ENCODE measurements at regions not wholly inside any gene's neighbourhood (a gene's known extent, or its start where the extent isn't known, plus 50 kb on each side); places are given as distances from the start of the nearest gene placed in this dataset.

GRCh38 chr7:155869784-155870076 is 57.5 kb upstream of the SHH start:
- H3K4me2 ChIP-seq (ENCODE audit: unreplicated experiment), result no peak overlapping the region
- H3K27ac ChIP-seq, result no peak overlapping the region
- no peaks in the 10 kb centered on the region for H3K27me3 ChIP-seq (replicated peaks; ENCODE audit: insufficient read depth)
- H3K4me3 ChIP-seq, result no peak overlapping the region
- no peak for DNase-seq
- H4K20me1 ChIP-seq (ENCODE audit: insufficient read depth), result no peaks in the 10 kb centered on the region
- no peaks in the 10 kb centered on the region for H3K79me2 ChIP-seq (ENCODE audit: insufficient read depth)
- no peaks in the 10 kb centered on the region for H3K36me3 ChIP-seq (ENCODE audit: low read depth)
- in situ Hi-C loops (cut with MboI), result no loop called here
- H2AFZ ChIP-seq, result no peak overlapping the region
- H3K9me3 ChIP-seq (ENCODE audit: low read depth), result no peaks in the 10 kb centered on the region
- no peaks in the 10 kb centered on the region for H3F3A ChIP-seq (ENCODE audit: insufficient read depth)
- H3K9ac ChIP-seq, result no peak overlapping the region
- TF ChIP-seq EZH2phosphoT487 (IDR thresholded peaks at IDR 0.05; ENCODE audit: insufficient read depth, low read depth), result no peak
- no peak for TF ChIP-seq EZH2 (IDR thresholded peaks at IDR 0.05; ENCODE audit: insufficient read depth, poor library complexity, severe bottlenecking)
- no peaks in the 10 kb centered on the region for H3K4me1 ChIP-seq (ENCODE audit: insufficient read depth)
- WGBS, 2 experiments (ENCODE audit: low coverage in 1 of 2, low lambda C conversion rate in 2 of 2, missing lambda C conversion rate in 2 of 2), result 37 to 41% methylated on average over 13 of the region's 13 CpGs
- H3K9me2 ChIP-seq (ENCODE audit: insufficient read depth), result no peaks in the 10 kb centered on the region

DNA sequence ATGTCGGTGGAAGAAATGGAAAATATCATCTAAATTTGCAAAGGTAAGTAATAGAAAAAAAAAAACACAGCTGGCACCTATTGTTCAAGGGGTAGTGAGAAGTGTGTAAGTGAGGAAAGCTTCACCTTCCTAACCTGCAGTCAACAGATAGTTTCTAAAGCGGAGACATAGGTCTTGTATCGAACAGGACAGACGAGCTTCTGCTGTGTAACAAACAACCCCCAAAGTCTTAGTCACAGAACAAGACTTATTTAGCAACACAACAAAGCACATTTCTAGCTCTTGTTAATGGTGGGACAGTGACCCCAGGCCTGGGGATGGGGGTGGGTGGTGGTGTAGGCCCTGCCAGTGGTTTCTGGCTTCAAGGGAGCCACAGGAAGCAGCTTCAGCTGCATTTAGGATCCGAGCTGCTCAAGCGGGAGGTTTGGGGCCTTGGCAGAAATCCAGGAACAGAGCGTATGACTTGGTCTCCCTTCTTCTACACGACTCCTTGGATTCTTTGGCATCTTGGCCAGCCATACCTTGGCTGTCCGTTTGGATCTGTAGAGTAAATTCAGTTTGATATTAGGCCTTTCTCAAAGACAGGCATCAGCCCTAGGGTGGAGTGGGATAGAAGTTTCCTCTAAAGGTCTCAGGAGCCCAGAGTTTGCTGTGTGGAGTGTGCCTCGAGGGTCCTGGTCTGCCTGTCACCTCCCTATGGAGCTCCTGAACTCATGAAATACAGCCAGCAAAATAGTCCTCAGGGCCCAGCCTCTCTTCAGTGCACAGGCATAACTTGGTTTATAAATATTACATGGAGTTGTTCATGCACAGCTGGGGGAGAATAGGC is 56.9 kb upstream of the SHH start:
- H3K79me2 ChIP-seq (ENCODE audit: insufficient read depth), result no peaks in the 10 kb centered on the region
- H3K4me1 ChIP-seq (ENCODE audit: insufficient read depth), result no peaks in the 10 kb centered on the region
- in situ Hi-C loops (cut with MboI), result no loop called here
- H3K27ac ChIP-seq, result no peak overlapping the region
- H3K9ac ChIP-seq, result no peak overlapping the region
- 36 to 38% methylated on average over 10 of the region's 10 CpGs for WGBS, 2 experiments (ENCODE audit: low coverage in 1 of 2, low lambda C conversion rate in 2 of 2, missing lambda C conversion rate in 2 of 2)
- no peaks in the 10 kb centered on the region for H3K9me3 ChIP-seq (ENCODE audit: low read depth)
- H3F3A ChIP-seq (ENCODE audit: insufficient read depth), result no peaks in the 10 kb centered on the region
- no peaks in the 10 kb centered on the region for H3K36me3 ChIP-seq (ENCODE audit: low read depth)
- TF ChIP-seq EZH2phosphoT487 (IDR thresholded peaks at IDR 0.05; ENCODE audit: insufficient read depth, low read depth) (no peak), EZH2 (IDR thresholded peaks at IDR 0.05; ENCODE audit: insufficient read depth, poor library complexity, severe bottlenecking) (no peak)
- no peaks in the 10 kb centered on the region for H3K9me2 ChIP-seq (ENCODE audit: insufficient read depth)
- H2AFZ ChIP-seq, result no peak overlapping the region
- H4K20me1 ChIP-seq (ENCODE audit: insufficient read depth), result no peaks in the 10 kb centered on the region
- no peak overlapping the region for H3K4me2 ChIP-seq (ENCODE audit: unreplicated experiment)
- no peak overlapping the region for H3K4me3 ChIP-seq
- H3K27me3 ChIP-seq (replicated peaks; ENCODE audit: insufficient read depth), result no peaks in the 10 kb centered on the region
- DNase-seq, result no peak

DNA sequence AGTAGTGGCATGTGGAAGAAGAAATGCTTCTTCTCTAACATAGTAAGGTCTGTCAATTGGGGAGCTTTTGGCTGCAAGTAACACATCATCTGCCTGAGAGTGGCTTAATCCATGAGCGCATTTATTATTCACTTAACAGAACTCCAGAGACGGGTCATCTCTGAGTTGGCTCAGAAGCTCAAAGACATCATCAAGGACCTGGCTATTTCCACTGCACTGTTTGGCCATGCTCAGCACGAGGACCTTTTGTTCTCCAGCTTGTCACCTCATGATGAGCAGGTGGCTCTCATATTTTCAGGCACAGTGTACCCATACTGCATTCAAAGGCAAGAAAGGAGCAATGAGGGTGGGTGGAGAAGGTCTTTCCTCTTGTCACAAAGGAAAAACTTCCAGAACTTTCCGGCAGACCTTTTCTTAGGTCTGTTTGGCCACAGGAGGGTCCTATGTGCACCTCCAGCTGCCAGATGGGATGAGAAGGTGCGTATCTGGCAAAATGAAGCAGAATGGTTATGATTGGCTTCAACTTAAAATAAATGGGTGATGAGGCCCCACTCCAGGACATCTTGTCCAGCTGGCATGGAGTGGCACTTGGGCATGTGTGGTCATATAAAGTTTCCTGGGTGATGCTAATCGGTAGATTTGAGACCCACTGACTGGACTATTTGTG is 55.6 kb upstream of the SHH start:
- Histone ChIP-seq H3F3A (ENCODE audit: insufficient read depth) (no peaks in the 10 kb centered on the region), H2AFZ (no peak overlapping the region), H3K9me3 (ENCODE audit: low read depth) (no peaks in the 10 kb centered on the region), H3K4me3 (no peak overlapping the region), H4K20me1 (ENCODE audit: insufficient read depth) (no peaks in the 10 kb centered on the region), H3K9me2 (ENCODE audit: insufficient read depth) (no peaks in the 10 kb centered on the region), H3K27me3 (replicated peaks; ENCODE audit: insufficient read depth) (no peaks in the 10 kb centered on the region), H3K79me2 (ENCODE audit: insufficient read depth) (no peaks in the 10 kb centered on the region), H3K27ac (no peak overlapping the region), H3K4me1 (ENCODE audit: insufficient read depth) (no peaks in the 10 kb centered on the region), H3K4me2 (ENCODE audit: unreplicated experiment) (no peak overlapping the region), H3K9ac (no peak overlapping the region), H3K36me3 (ENCODE audit: low read depth) (no peaks in the 10 kb centered on the region)
- no peak for DNase-seq
- in situ Hi-C loops (cut with MboI), result no loop called here
- no peak for TF ChIP-seq EZH2phosphoT487 (IDR thresholded peaks at IDR 0.05; ENCODE audit: insufficient read depth, low read depth)
- no peak for TF ChIP-seq EZH2 (IDR thresholded peaks at IDR 0.05; ENCODE audit: insufficient read depth, poor library complexity, severe bottlenecking)
- 18 to 20% methylated on average over 6 of the region's 6 CpGs for WGBS, 2 experiments (ENCODE audit: low coverage in 1 of 2, low lambda C conversion rate in 2 of 2, missing lambda C conversion rate in 2 of 2)

DNA sequence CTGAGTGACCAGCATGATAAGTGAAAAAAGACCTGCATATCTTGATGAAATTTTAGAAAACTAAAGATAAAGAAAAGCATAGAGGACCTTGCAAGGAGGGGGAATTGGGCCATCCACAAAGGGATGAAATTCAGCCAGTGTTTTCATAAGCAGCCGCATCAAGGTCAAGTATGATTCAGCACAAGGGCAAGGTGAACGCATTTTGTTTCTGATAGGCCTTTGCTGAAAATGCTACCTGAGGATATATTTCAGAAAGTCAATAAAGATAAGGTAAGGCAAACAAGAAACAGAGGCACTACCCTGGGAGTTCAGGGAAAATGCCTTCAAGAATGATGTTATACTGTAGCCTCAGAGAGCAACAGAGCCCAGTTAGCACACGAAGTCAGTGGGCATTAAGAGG is 55.0 kb upstream of the SHH start:
- no peaks in the 10 kb centered on the region for H4K20me1 ChIP-seq (ENCODE audit: insufficient read depth)
- H3F3A ChIP-seq (ENCODE audit: insufficient read depth), result no peaks in the 10 kb centered on the region
- no peaks in the 10 kb centered on the region for H3K79me2 ChIP-seq (ENCODE audit: insufficient read depth)
- no peaks in the 10 kb centered on the region for H3K9me2 ChIP-seq (ENCODE audit: insufficient read depth)
- no peaks in the 10 kb centered on the region for H3K9me3 ChIP-seq (ENCODE audit: low read depth)
- no peaks in the 10 kb centered on the region for H3K4me1 ChIP-seq (ENCODE audit: insufficient read depth)
- H3K27me3 ChIP-seq (replicated peaks; ENCODE audit: insufficient read depth), result no peaks in the 10 kb centered on the region
- no peak overlapping the region for H3K9ac ChIP-seq
- H3K4me2 ChIP-seq (ENCODE audit: unreplicated experiment), result no peak overlapping the region
- TF ChIP-seq EZH2 (IDR thresholded peaks at IDR 0.05; ENCODE audit: insufficient read depth, poor library complexity, severe bottlenecking) (no peak), EZH2phosphoT487 (IDR thresholded peaks at IDR 0.05; ENCODE audit: insufficient read depth, low read depth) (no peak)
- no peak overlapping the region for H3K4me3 ChIP-seq
- no peaks in the 10 kb centered on the region for H3K36me3 ChIP-seq (ENCODE audit: low read depth)
- 16 to 20% methylated on average over 3 of the region's 3 CpGs for WGBS, 2 experiments (ENCODE audit: low coverage in 1 of 2, low lambda C conversion rate in 2 of 2, missing lambda C conversion rate in 2 of 2)
- no peak overlapping the region for H2AFZ ChIP-seq
- no peak overlapping the region for H3K27ac ChIP-seq
- in situ Hi-C loops (cut with MboI), result no loop called here
- no peak for DNase-seq

Data from GM23248 (cell line).